SH-SY5Y (cell line): ENCODE measurements at regions not wholly inside any gene's neighbourhood (a gene's known extent, or its start where the extent isn't known, plus 50 kb on each side); places are given as distances from the start of the nearest gene placed in this dataset.

Experiments
- GATA2 ChIP-seq: IDR thresholded peaks from 2 replicates; pipeline ENCODE4 v1.6.1; 2011; ENCODE audit warnings: mild to moderate bottlenecking, low read depth, low read length
- GATA3 ChIP-seq: IDR thresholded peaks from 2 replicates; pipeline ENCODE4 v1.6.1; 2011; ENCODE audit warnings: low read depth, mild to moderate bottlenecking, low read length, moderate library complexity

GRCh38 chr5:107779437-107779836, 108.7 kb upstream of the EFNA5 start:
- TF ChIP-seq GATA2: no peak
- TF ChIP-seq GATA3: no peak
